Suppressor macrophage treated with lipopolysaccharide for 4 hours (primary cell): ENCODE measurements at regions not wholly inside any gene's neighbourhood (a gene's known extent, or its start where the extent isn't known, plus 50 kb on each side); places are given as distances from the start of the nearest gene placed in this dataset.

ENCODE experiments used
- DNase-seq: peaks from one replicate; pipeline ENCODE4 v3.0.0-alpha.2; 2020

GRCh38 chr5:168202996-168203395 lies 88.4 kb upstream of the WWC1 start:
- DNase-seq = no peak

- no peak for DNase-seq
Observed at GRCh38 chr5:168204165-168204564, 87.3 kb upstream of the WWC1 start.

- no peak for DNase-seq
Observed at GRCh38 chr5:168207450-168208029, 83.9 kb upstream of the WWC1 start.

GRCh38 chr5:168209244-168209995 lies 82.0 kb upstream of the WWC1 start:
- DNase-seq = no peak

- DNase-seq = no peak
Observed at GRCh38 chr5:168209997-168210396, 81.4 kb upstream of the WWC1 start.

GRCh38 chr5:168211245-168211644 lies 80.2 kb upstream of the WWC1 start:
- no peak for DNase-seq

- no peak for DNase-seq
Observed at GRCh38 chr5:168211936-168212335, 79.5 kb upstream of the WWC1 start.

GRCh38 chr5:168214071-168214470 lies 77.4 kb upstream of the WWC1 start:
- DNase-seq = no peak

GRCh38 chr5:168214886-168215285 lies 76.6 kb upstream of the WWC1 start:
- DNase-seq = no peak

- DNase-seq = no peak
Observed at GRCh38 chr5:168215646-168216045, 75.8 kb upstream of the WWC1 start.

- DNase-seq = no peak
Observed at GRCh38 chr5:168216989-168217388, 74.5 kb upstream of the WWC1 start.

GRCh38 chr5:168217497-168217896 lies 73.9 kb upstream of the WWC1 start:
- DNase-seq = no peak

- DNase-seq = no peak
Observed at GRCh38 chr5:168218746-168219145, 72.7 kb upstream of the WWC1 start.

- peak; percentile 82 for DNase-seq
Observed at GRCh38 chr5:168219515-168220410, 71.7 kb upstream of the WWC1 start.

- DNase-seq = no peak
Observed at GRCh38 chr5:168224085-168224484, 67.4 kb upstream of the WWC1 start.

- DNase-seq = no peak
Observed at GRCh38 chr5:168226012-168226411, 65.4 kb upstream of the WWC1 start.

- peak; percentile 22 for DNase-seq
Observed at GRCh38 chr5:168227001-168227400, 64.4 kb upstream of the WWC1 start.

- DNase-seq = peak; percentile 80
Observed at GRCh38 chr5:168227973-168228615, 63.4 kb upstream of the WWC1 start.

- peak; percentile 1 for DNase-seq
Observed at GRCh38 chr5:168228668-168229067, 62.8 kb upstream of the WWC1 start.

GRCh38 chr5:168234133-168234532 lies 57.3 kb upstream of the WWC1 start:
- no peak for DNase-seq

GRCh38 chr5:168238463-168238862 lies 53.0 kb upstream of the WWC1 start:
- DNase-seq = no peak

- DNase-seq = no peak
Observed at GRCh38 chr5:168239325-168239724, 52.1 kb upstream of the WWC1 start.
